ENCODE measurements at regions not wholly inside any gene's neighbourhood (a gene's known extent, or its start where the extent isn't known, plus 50 kb on each side); places are given as distances from the start of the nearest gene placed in this dataset.

- no peak for TF ChIP-seq POLR2A (IDR thresholded peaks at IDR 0.05)
- no peak for TF ChIP-seq CTCF (IDR thresholded peaks at IDR 0.05)
- TF ChIP-seq POLR2AphosphoS5 (IDR thresholded peaks at IDR 0.05): no peak
- no peak for TF ChIP-seq EP300 (IDR thresholded peaks at IDR 0.05; ENCODE audit: low read depth)
These were observed 449.9 kb upstream of the PIK3R1 start for GRCh38 chr5:67765697-67766096.
